Urinary bladder (tissue), 3 donors: ENCODE measurements at regions not wholly inside any gene's neighbourhood (a gene's known extent, or its start where the extent isn't known, plus 50 kb on each side); places are given as distances from the start of the nearest gene placed in this dataset.
"Not testable (repeated sequence)": the region's sequence is repeated elsewhere in the genome, so short reads cannot be mapped to it uniquely, and the experiment has no call there.

Experiments used
- DNase-seq: peaks from one replicate; pipeline ENCODE4 v3.0.0-alpha.2; 2015; ENCODE audit errors: extremely low spot score
- H3K27ac ChIP-seq: one replicate; pipeline ENCODE4 v1.5.1; 2013; ENCODE audit warnings: low read depth, mild to moderate bottlenecking, moderate library complexity
- H3K36me3 ChIP-seq: one replicate; pipeline ENCODE4 v1.6.1; 2013; ENCODE audit warnings: mild to moderate bottlenecking, moderate library complexity; ENCODE audit not compliant: insufficient read depth
- H3K4me1 ChIP-seq: one replicate; pipeline ENCODE4 v1.6.1; 2013; ENCODE audit warnings: mild to moderate bottlenecking, moderate library complexity; ENCODE audit not compliant: insufficient read depth
- H3K4me3 ChIP-seq: one replicate; pipeline ENCODE4 v1.5.1; 2013; ENCODE audit warnings: low read depth, low read length
- WGBS: extraction: QIAGEN DNeasy Blood & Tissue Kit; methylation state at CpG from one replicate; pipeline ENCODE4 v1.1.7; 2013; 5-methylcytosine and 5-hydroxymethylcytosine counted together
- donor health status: healthy with polysubstance abuse.
- donor health status: healthy.

GRCh38 chr12:97960741-97961608 lies 498.4 kb downstream of the RMST start:
- Histone ChIP-seq H3K27ac (no peak overlapping the region), H3K4me3 (no peak overlapping the region), H3K36me3 (no peaks in the 10 kb centered on the region), H3K4me1 (no peaks in the 10 kb centered on the region)
- WGBS: 71% methylated on average over 5 of the region's 5 CpGs
- no peak for DNase-seq

- Histone ChIP-seq H3K36me3 (no peaks in the 10 kb centered on the region), H3K4me1 (no peaks in the 10 kb centered on the region), H3K4me3 (no peak overlapping the region), H3K27ac (no peak overlapping the region)
- no peak for DNase-seq
- 56% methylated on average over 2 of the region's 2 CpGs for whole genome bisulfite sequencing
Measured at GRCh38 chr12:97967831-97968230, 505.2 kb downstream of the RMST start.

DNA sequence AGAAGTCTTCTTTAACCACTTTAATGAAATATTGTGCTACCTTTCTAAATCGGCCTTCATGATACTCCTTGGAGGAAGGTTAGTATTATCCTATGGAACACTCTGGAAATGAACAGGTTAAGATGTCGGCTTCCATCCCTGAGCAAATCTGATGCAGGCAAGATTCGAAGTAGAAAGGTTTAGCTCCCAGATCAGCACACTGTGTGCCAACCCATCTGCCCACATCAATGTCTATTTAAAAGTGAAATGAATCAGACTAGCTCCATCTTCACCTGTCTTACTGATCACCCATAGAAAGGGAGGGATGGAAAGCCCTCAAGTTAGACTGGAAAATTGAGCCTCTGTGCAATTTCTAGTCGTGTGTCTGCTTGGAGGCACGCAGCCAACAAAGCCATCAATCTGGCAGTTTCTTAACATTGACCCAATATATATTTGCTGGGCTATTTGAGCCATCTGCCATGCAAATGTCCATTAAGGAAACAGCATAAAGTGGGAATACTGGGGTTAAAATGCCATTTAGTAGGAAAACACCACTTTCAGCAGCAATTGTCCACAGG lies 506.1 kb downstream of the RMST start:
- 63% methylated on average over 5 of the region's 5 CpGs for WGBS
- no peak for DNase-seq
- Histone ChIP-seq H3K4me3 (no peak overlapping the region), H3K4me1 (no peaks in the 10 kb centered on the region), H3K36me3 (no peaks in the 10 kb centered on the region), H3K27ac (no peak overlapping the region)

DNA sequence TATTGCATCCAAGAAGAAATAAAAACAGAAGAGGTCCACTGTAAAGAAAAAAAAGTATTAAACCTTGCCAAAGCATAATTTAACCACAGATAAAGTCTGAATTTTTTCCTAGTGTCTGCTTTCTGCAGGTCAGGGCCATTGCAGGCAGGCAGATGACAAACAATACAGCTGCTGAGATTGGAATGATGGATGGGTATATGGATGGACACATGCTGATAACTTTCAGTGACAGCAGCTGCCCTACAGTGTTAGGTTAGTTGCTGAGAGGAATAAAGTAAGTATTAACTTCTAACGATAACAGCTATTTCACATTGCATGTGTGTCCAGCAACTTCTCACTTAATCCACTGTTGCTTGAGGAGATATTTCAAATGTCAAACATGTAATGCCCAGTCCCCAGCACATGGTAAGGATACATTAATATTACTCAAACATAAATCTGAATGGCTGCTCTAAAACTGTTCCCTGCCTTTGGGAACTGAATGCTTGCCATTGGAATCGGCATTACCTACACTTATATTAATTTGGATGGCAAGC lies 515.3 kb downstream of the RMST start:
- no peaks in the 10 kb centered on the region for H3K4me1 ChIP-seq
- no peak overlapping the region for H3K4me3 ChIP-seq
- WGBS: 41% methylated on average over 2 of the region's 2 CpGs
- no peaks in the 10 kb centered on the region for H3K36me3 ChIP-seq
- H3K27ac ChIP-seq: no peak overlapping the region
- no peak for DNase-seq

GRCh38 chr12:97982684-97983083 lies 520.1 kb downstream of the RMST start:
- WGBS: 90% methylated on average over 3 of the region's 3 CpGs
- no peak overlapping the region for H3K27ac ChIP-seq

GRCh38 chr12:97983796-97984195 lies 521.2 kb downstream of the RMST start:
- 61% methylated on average over 3 of the region's 3 CpGs for WGBS
- H3K36me3 ChIP-seq: no peaks in the 10 kb centered on the region
- no peaks in the 10 kb centered on the region for H3K4me1 ChIP-seq
- H3K27ac ChIP-seq: no peak overlapping the region
- DNase-seq: no peak
- no peak overlapping the region for H3K4me3 ChIP-seq

More at GRCh38 chr12:97982684-97983083, 520.1 kb downstream of the RMST start:
- Histone ChIP-seq H3K36me3 (no peaks in the 10 kb centered on the region), H3K4me3 (no peak overlapping the region), H3K4me1 (no peaks in the 10 kb centered on the region)
- no peak for DNase-seq

GRCh38 chr12:97984436-97984835 lies 521.8 kb downstream of the RMST start:
- Histone ChIP-seq H3K4me1 (no peaks in the 10 kb centered on the region), H3K27ac (no peak overlapping the region), H3K4me3 (no peak overlapping the region), H3K36me3 (no peaks in the 10 kb centered on the region)
- 77% methylated on average over 2 of the region's 2 CpGs for WGBS
- DNase-seq: no peak

GRCh38 chr12:97984974-97985580 lies 522.5 kb downstream of the RMST start:
- Histone ChIP-seq H3K4me3 (no peak overlapping the region), H3K27ac (no peak overlapping the region), H3K4me1 (no peaks in the 10 kb centered on the region), H3K36me3 (no peaks in the 10 kb centered on the region)
- no peak for DNase-seq
- 75% methylated on average over 4 of the region's 4 CpGs for WGBS

DNA sequence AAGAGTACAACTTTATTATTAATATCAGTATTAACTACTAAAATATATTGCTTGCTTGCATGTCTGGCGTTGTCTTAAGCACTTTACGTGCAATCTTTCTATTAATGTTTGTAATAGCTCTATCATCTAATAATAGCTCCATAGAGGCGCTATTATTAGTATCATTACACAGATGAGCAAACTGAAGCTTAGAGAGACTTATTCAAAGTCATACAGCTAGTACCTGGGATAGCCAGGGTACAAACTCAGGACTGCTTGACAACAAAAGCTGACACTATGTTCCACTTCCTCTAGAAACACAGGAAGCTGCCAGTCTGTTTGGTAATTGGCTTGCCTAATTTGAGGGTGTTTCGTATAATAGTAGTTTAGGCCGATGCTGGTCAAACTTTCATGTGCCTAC lies 523.2 kb downstream of the RMST start:
- 94% methylated on average over 5 of the region's 5 CpGs for WGBS
- H3K4me1 ChIP-seq: no peaks in the 10 kb centered on the region
- DNase-seq: no peak
- H3K36me3 ChIP-seq: no peaks in the 10 kb centered on the region
- H3K27ac ChIP-seq: no peak overlapping the region
- H3K4me3 ChIP-seq: no peak overlapping the region

DNA sequence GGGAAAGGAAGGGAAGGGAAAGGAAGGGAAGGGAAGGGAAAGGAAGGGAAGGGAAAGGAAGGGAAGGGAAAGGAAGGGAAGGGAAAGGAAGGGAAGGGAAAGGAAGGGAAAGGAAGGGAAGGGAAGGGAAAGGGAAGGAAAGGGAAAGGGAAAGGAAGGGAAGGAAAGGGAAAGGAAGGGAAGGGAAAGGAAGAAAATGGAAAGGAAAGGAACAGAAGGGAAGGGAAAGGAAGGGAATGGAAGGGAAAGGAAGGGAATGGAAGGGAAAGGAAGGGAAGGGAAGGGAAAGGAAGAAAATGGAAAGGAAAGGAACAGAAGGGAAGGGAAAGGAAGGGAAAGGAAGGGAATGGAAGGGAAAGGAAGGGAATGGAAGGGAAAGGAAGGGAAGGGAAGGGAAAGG lies 526.0 kb downstream of the RMST start:
- not testable (repeated sequence) for DNase-seq

GRCh38 chr12:97989366-97989940 lies 525.9 kb upstream of the TMPO start:
- no peak for DNase-seq
- Histone ChIP-seq H3K36me3 (no peaks in the 10 kb centered on the region), H3K4me3 (no peak overlapping the region), H3K27ac (no peak overlapping the region), H3K4me1 (no peaks in the 10 kb centered on the region)

More for the DNA sequence above, 526.0 kb downstream of the RMST start:
- H3K36me3 ChIP-seq, H3K4me3 ChIP-seq, H3K27ac ChIP-seq, H3K4me1 ChIP-seq: not testable (repeated sequence)

DNA sequence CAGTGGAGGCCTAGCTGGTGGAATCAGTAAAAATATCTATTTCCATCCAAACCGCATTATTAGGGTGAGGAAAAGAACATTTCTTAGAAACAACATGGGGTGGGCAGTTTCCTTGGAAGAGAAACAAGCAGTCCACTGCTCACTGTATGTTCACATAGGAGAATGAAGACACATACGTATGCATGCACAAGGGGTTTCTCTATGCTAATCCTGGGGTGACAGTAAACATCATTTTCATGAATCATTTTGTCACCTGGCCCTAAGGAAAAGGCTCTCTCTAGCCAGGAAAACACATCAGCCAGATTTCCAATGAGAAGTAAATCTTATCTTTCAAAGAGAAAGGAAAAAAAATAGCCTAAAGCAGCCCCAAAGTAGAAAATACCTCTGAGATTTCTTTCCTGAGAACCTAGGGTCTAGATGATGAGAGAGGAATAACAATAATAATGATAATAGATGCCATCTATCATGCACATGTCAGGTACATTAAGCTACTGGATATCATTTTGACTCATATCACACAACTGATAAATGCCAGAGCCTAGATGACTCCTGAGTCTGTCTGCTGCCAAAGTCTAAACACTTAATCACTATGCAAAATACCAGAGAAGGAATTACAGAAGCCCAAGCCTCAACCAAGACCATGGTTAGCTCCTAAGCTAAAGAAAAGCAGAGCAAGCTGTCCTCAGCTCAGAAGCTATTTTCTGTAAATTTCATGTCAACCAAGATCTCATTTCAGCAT lies 520.5 kb upstream of the TMPO start:
- Histone ChIP-seq H3K27ac (no peak overlapping the region), H3K36me3 (no peaks in the 10 kb centered on the region), H3K4me1 (no peaks in the 10 kb centered on the region), H3K4me3 (no peak overlapping the region)
- WGBS: 73% methylated on average over 2 of the region's 2 CpGs
- DNase-seq: no peak

DNA sequence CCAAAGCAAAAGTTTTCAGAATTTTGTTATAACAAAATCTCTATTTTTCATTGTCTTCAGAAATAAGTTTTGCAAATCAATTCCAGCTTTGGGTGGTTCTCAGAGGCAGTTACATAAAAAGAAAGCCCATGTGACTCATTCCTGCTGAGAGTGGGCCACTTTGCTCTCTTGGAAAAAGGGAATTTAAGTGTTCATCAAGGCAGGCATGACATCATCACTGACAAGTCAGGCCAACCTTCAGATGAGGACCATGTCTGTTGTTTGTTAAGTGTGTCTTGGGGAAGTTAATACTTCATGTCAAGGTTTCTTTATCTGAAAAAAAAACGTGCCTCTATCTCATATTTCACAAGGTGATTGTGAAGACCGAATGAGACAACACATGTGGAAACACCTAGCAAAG lies 519.8 kb upstream of the TMPO start:
- H3K27ac ChIP-seq: no peak overlapping the region
- no peaks in the 10 kb centered on the region for H3K36me3 ChIP-seq
- H3K4me3 ChIP-seq: no peak overlapping the region
- no peak for DNase-seq
- no peaks in the 10 kb centered on the region for H3K4me1 ChIP-seq
- 32% methylated on average over 2 of the region's 2 CpGs for WGBS
